ENCODE measurements at regions not wholly inside any gene's neighbourhood (a gene's known extent, or its start where the extent isn't known, plus 50 kb on each side); places are given as distances from the start of the nearest gene placed in this dataset.

DNA sequence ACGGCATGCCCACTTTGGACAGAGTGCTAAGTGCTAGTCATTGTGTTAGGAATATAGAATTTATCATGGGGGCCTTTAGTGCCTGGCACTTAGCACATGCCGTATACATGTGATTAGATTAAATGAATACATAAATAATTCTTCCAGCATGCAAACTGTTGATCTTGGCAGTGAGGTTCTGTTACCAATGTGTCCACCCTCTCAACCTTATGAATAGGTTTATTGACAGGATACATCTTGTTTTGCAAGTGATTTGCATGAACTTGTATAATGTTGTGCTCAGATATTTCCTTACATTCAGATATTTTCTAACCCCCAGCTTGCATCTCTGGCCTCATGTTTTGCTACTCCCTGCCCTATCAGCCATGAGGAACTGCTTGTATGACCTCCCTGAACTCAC, 60.3 kb upstream of the ZNF648 start:
- no peak for DNase-seq

DNA sequence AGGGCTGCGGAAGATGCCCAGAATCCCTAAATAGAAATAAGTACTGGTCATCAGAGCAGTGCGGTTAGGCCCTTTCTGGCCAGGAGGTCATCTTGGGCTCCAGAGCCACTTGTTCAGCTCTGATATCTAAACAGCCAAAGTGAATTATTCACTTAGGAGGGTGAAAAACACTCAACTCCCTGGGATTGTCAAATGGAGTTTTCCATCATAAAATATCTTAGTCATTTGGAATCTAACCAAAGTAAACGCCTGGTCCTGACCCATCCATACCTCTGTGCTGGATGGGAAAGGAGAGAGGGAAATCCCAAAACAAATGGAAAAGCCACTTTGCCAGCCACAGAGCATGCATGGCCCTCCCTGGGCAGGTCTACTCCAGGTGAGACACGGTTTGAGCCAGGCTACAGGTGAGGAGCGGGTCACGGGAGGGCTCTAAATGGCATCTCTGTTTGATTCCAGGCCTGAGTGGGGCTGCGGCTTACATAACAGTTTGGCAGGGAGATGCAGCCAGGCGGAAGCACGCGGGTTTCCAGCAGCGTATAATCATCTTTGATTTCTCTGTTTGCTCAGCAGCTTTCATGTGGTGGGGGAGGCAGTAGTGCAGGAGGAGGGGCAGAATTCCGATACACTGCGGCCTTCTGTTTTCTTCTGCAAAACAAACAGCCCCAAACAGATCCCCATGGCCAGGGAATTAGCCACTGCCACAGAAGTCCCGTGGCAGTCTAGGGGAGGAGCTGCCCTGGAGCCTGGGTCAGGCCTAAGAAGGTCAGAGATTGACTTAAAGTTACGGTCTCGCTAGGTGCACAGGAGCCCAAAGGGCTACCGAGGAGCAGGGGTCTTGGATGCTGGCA, 59.1 kb upstream of the ZNF648 start:
- peak; percentile 49 for DNase-seq

DNA sequence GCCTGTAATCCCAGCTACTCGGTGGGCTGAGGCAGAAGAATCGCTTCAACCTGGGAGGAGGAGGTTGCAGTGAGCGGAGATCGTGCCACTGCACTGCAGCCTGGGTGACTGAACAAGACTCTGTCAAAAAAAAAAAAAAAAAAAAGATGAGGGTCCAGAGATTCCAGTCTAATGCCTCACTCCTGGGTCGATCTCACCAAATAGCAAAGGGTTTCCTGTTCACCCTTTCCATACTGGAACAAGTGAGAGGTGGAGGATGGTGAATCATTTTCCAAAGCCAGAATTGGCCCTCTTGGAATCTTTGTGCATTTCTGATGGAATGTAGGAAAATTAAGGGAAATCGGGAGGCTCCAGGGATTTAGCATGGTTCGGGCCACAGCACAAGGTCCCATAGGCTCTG, 58.1 kb upstream of the ZNF648 start:
- peak; percentile 60 for DNase-seq

DNA sequence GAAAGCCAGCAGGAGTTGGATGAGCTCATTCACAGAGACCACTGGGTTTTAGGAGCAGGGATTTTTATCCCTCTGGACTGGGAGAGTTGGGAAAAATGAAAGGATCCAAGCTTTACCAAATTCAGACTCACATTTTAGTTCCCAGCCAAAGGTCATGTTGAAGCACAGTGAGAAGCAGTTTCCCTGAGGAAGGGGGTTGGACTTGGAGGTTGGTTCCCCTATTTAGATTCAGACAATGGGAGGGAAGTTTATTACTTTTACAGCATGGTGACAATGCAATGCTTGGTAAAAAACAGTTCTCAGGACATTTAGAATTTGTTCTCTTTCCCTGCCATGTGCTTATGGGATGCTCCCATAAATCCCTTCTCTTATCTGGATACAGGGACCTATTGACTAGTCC, 57.3 kb upstream of the ZNF648 start:
- no peak for DNase-seq

DNA sequence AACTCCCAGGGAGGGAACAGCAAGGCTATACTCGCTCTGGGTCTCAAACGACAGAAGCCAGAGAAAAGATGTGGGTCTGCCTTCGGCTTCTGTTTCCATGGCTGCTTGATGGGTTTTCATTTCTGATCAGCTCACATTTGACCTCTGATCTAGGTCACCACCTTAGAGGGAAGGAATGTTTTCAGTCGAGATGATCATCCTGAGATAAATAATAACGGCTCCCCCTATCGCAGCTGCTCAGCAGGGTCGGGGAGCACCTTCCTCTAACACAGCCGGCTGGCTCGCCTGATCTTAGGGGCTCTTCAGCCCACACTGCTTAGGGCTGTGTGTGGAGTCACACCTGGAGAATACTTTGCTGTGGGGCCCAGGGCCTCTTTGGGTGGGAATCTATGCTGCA, 53.1 kb upstream of the ZNF648 start:
- DNase-seq = no peak

DNA sequence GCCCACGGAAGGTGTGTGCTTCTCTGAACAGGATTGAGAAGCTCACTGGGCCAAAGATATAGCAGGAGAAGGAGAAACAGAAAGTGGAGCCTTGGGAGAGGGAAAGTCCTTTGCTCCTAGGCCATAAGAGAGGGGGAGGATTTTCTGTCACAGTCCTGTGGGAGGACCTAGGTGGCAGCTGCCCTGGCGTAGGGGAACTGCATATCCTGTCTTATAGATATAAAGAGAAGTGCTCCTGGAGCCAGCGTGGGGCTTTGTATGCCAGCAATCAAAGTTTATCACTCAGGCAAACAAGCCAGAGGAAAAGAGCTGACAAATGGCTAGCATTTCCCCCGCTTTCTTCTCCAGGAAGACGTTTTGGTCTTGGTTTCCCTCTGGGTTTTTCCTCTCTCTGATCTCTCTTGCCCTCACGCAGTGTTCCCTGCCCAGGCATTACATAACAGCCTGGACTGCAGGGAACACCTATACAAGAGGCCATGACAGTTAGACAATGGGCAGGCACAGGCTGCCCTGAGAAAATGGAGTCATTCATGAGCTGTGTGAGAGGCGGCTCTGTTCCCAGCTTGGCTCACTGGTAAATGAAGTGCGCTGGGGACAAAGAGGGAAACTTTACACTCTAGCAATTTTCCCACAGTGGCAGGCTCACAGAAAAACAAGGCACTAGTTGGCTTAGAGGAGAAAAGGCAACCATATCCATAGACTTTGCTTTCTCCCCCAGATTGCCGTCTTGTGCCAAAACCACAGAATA, 52.5 kb upstream of the ZNF648 start:
- no peak for DNase-seq

DNA sequence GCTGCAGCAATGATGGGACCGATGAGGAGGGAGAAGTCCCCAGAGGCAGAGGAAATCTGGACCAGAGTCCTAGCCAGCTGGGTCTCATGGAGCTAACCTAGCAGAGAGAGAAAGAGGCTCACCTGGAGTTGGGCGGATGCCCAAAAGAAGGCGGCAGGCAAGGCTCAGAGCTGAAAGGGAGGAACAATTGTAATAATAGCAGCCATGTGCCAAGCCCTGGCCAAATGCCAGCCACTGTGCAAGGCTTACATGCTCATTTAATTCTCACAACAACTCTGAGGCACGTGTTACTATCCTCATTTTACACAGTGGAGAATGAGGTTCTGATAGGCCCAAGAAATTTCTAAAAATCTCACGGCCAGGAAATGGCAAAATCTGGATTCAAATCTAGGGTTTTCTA, 50.0 kb upstream of the ZNF648 start:
- no peak for DNase-seq

All from fibroblast of skin of back (primary cell).